ENCODE measurements at regions not wholly inside any gene's neighbourhood (a gene's known extent, or its start where the extent isn't known, plus 50 kb on each side); places are given as distances from the start of the nearest gene placed in this dataset.

GRCh38 chr14:71240866-71241520, 333.7 kb downstream of the PCNX1 start:
- H3K4me3 ChIP-seq (replicated peaks; ENCODE audit: insufficient read depth, low read length), result no peak overlapping the region
- DNase-seq (ENCODE audit: low read depth in 1 of 2, low spot score in 1 of 2), result no peak
- H3K27ac ChIP-seq (replicated peaks), result no peak overlapping the region
- no peaks in the 10 kb centered on the region for H3K27me3 ChIP-seq (ENCODE audit: insufficient read depth, poor library complexity, severe bottlenecking)
- TF ChIP-seq, protein P1, sequence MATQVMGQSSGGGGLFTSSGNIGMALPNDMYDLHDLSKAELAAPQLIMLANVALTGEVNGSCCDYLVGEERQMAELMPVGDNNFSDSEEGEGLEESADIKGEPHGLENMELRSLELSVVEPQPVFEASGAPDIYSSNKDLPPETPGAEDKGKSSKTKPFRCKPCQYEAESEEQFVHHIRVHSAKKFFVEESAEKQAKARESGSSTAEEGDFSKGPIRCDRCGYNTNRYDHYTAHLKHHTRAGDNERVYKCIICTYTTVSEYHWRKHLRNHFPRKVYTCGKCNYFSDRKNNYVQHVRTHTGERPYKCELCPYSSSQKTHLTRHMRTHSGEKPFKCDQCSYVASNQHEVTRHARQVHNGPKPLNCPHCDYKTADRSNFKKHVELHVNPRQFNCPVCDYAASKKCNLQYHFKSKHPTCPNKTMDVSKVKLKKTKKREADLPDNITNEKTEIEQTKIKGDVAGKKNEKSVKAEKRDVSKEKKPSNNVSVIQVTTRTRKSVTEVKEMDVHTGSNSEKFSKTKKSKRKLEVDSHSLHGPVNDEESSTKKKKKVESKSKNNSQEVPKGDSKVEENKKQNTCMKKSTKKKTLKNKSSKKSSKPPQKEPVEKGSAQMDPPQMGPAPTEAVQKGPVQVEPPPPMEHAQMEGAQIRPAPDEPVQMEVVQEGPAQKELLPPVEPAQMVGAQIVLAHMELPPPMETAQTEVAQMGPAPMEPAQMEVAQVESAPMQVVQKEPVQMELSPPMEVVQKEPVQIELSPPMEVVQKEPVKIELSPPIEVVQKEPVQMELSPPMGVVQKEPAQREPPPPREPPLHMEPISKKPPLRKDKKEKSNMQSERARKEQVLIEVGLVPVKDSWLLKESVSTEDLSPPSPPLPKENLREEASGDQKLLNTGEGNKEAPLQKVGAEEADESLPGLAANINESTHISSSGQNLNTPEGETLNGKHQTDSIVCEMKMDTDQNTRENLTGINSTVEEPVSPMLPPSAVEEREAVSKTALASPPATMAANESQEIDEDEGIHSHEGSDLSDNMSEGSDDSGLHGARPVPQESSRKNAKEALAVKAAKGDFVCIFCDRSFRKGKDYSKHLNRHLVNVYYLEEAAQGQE (IDR thresholded peaks at IDR 0.05; ENCODE audit: insufficient replicate concordance, low read depth), result no peak
- TF ChIP-seq GABPA (IDR thresholded peaks at IDR 0.05; ENCODE audit: low read depth), result no peak

- no peak for TF ChIP-seq POLR2AphosphoS5 (IDR thresholded peaks at IDR 0.05; ENCODE audit: low read depth)
- TF ChIP-seq, protein P2, sequence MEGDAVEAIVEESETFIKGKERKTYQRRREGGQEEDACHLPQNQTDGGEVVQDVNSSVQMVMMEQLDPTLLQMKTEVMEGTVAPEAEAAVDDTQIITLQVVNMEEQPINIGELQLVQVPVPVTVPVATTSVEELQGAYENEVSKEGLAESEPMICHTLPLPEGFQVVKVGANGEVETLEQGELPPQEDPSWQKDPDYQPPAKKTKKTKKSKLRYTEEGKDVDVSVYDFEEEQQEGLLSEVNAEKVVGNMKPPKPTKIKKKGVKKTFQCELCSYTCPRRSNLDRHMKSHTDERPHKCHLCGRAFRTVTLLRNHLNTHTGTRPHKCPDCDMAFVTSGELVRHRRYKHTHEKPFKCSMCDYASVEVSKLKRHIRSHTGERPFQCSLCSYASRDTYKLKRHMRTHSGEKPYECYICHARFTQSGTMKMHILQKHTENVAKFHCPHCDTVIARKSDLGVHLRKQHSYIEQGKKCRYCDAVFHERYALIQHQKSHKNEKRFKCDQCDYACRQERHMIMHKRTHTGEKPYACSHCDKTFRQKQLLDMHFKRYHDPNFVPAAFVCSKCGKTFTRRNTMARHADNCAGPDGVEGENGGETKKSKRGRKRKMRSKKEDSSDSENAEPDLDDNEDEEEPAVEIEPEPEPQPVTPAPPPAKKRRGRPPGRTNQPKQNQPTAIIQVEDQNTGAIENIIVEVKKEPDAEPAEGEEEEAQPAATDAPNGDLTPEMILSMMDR (IDR thresholded peaks at IDR 0.05; ENCODE audit: insufficient read depth, low read length), result no peak
- Histone ChIP-seq H3K27me3 (ENCODE audit: insufficient read depth, poor library complexity, severe bottlenecking) (no peaks in the 10 kb centered on the region), H3K4me3 (replicated peaks; ENCODE audit: insufficient read depth, low read length) (no peak overlapping the region), H3K27ac (replicated peaks) (no peak overlapping the region)
- DNase-seq (ENCODE audit: low read depth in 1 of 2, low spot score in 1 of 2), result no peak
Measured at GRCh38 chr14:71242237-71242748, 335.0 kb downstream of the PCNX1 start.

GRCh38 chr14:71243697-71244096, 336.4 kb downstream of the PCNX1 start:
- no peak for DNase-seq (ENCODE audit: low read depth in 1 of 2, low spot score in 1 of 2)
- no peak overlapping the region for H3K27ac ChIP-seq (replicated peaks)
- TF ChIP-seq SPI1 (IDR thresholded peaks at IDR 0.05; ENCODE audit: borderline replicate concordance, low read depth) (no peak), GABPA (IDR thresholded peaks at IDR 0.05; ENCODE audit: low read depth) (no peak), POLR2AphosphoS5 (IDR thresholded peaks at IDR 0.05; ENCODE audit: low read depth) (no peak)
- TF ChIP-seq, protein P2 (IDR thresholded peaks at IDR 0.05; ENCODE audit: insufficient read depth, low read length), result no peak
- TF ChIP-seq, protein P1 (IDR thresholded peaks at IDR 0.05; ENCODE audit: insufficient replicate concordance, low read depth), result no peak
- H3K4me3 ChIP-seq (replicated peaks; ENCODE audit: insufficient read depth, low read length), result no peak overlapping the region
- no peaks in the 10 kb centered on the region for H3K27me3 ChIP-seq (ENCODE audit: insufficient read depth, poor library complexity, severe bottlenecking)

- no peak for DNase-seq (ENCODE audit: low read depth in 1 of 2, low spot score in 1 of 2)
- Histone ChIP-seq H3K4me3 (replicated peaks; ENCODE audit: insufficient read depth, low read length) (no peak overlapping the region), H3K27ac (replicated peaks) (no peak overlapping the region), H3K27me3 (ENCODE audit: insufficient read depth, poor library complexity, severe bottlenecking) (no peaks in the 10 kb centered on the region)
- TF ChIP-seq SPI1 (IDR thresholded peaks at IDR 0.05; ENCODE audit: borderline replicate concordance, low read depth), result no peak
- TF ChIP-seq, protein P1 (IDR thresholded peaks at IDR 0.05; ENCODE audit: insufficient replicate concordance, low read depth), result no peak
- TF ChIP-seq, protein P2 (IDR thresholded peaks at IDR 0.05; ENCODE audit: insufficient read depth, low read length), result no peak
Measured at GRCh38 chr14:71244341-71244740, 337.1 kb downstream of the PCNX1 start.
